OCI-LY3 (cell line): ENCODE measurements at regions not wholly inside any gene's neighbourhood (a gene's known extent, or its start where the extent isn't known, plus 50 kb on each side); places are given as distances from the start of the nearest gene placed in this dataset.

Experiments
- EZH2phosphoT487 ChIP-seq: fragments of 200-600 bp; shearing (Covaris generic); IDR thresholded peaks from 2 replicates; pipeline ENCODE4 v1.6.1; 2018; ENCODE audit warnings: antibody characterized with exemption, mixed run types, low read depth
- TF ChIP-seq, protein P1 (sequence below): fragments of 200-600, 300-600 bp; sonication (generic); IDR thresholded peaks from 2 replicates; pipeline ENCODE4 v1.5.1; 2014; ENCODE audit warnings: antibody characterized with exemption, low read length, low read depth

DNA sequence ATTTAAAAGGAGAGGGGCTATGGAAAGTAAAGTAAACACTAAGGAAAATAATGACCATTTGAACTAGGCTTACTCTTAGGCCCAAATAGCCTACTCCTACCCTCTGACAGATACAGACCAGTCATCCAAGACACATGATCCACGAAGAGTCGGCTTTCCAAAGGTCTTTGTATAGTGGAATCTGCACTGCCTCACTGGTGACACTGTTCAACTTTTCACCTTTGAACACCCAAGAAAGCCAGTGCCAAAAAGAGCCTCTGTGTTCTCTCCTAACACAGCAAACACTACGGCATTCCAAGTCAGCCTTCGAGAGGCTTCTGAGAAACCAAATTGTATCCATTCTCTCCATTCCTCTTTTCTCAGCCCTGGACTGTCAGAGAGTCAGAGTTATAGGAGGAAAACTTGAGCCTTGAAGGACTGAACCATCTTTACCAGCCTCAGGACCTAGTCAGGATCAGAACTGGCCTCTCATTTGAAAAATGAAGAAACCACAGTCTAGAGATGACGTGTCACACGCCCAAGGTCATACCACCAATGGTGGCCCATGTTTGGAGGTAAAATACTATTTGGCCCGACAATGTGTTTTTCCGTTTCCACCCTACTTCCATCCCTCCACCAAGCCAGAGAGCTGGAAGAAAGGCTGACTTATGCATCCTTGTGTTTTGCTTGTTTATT lies 267.4 kb upstream of the ACVR2A start:
- TF ChIP-seq, protein P1, sequence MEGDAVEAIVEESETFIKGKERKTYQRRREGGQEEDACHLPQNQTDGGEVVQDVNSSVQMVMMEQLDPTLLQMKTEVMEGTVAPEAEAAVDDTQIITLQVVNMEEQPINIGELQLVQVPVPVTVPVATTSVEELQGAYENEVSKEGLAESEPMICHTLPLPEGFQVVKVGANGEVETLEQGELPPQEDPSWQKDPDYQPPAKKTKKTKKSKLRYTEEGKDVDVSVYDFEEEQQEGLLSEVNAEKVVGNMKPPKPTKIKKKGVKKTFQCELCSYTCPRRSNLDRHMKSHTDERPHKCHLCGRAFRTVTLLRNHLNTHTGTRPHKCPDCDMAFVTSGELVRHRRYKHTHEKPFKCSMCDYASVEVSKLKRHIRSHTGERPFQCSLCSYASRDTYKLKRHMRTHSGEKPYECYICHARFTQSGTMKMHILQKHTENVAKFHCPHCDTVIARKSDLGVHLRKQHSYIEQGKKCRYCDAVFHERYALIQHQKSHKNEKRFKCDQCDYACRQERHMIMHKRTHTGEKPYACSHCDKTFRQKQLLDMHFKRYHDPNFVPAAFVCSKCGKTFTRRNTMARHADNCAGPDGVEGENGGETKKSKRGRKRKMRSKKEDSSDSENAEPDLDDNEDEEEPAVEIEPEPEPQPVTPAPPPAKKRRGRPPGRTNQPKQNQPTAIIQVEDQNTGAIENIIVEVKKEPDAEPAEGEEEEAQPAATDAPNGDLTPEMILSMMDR: no peak
- no peak for TF ChIP-seq EZH2phosphoT487
